GM12875 (cell line): ENCODE measurements at regions not wholly inside any gene's neighbourhood (a gene's known extent, or its start where the extent isn't known, plus 50 kb on each side); places are given as distances from the start of the nearest gene placed in this dataset.

Experiments
- H3K4me3 ChIP-seq: one replicate; pipeline ENCODE4 v1.5.1; 2011; ENCODE audit warnings: low read depth, low read length, control low read depth
- TF ChIP-seq, protein P1 (sequence below): IDR thresholded peaks from 2 replicates; pipeline ENCODE4 v1.5.1; 2011; ENCODE audit warnings: low read depth, mild to moderate bottlenecking, control low read depth, inconsistent platforms, low read length, moderate library complexity, borderline replicate concordance; ENCODE audit not compliant: insufficient read depth

DNA sequence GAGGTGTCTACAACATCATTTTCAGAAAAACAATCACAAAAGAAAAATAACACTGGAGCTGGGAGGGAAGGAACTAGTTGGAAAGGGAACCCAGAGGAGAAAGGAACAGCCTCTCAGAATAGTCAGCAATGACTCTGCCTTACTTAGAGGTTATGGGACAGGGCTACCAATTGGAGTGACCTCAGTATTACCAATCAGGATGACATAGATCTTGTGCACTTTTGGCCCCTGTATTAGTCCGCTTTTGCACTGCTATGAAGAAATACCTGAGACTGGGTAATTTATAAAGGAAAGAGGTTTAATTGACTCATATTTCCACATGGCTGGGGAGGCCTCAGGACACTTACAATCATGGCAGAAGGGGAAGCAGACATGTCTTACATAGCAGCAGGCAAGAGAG lies 99.7 kb upstream of the SDK1 start:
- TF ChIP-seq, protein P1, sequence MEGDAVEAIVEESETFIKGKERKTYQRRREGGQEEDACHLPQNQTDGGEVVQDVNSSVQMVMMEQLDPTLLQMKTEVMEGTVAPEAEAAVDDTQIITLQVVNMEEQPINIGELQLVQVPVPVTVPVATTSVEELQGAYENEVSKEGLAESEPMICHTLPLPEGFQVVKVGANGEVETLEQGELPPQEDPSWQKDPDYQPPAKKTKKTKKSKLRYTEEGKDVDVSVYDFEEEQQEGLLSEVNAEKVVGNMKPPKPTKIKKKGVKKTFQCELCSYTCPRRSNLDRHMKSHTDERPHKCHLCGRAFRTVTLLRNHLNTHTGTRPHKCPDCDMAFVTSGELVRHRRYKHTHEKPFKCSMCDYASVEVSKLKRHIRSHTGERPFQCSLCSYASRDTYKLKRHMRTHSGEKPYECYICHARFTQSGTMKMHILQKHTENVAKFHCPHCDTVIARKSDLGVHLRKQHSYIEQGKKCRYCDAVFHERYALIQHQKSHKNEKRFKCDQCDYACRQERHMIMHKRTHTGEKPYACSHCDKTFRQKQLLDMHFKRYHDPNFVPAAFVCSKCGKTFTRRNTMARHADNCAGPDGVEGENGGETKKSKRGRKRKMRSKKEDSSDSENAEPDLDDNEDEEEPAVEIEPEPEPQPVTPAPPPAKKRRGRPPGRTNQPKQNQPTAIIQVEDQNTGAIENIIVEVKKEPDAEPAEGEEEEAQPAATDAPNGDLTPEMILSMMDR = no peak
- no peak overlapping the region for H3K4me3 ChIP-seq

DNA sequence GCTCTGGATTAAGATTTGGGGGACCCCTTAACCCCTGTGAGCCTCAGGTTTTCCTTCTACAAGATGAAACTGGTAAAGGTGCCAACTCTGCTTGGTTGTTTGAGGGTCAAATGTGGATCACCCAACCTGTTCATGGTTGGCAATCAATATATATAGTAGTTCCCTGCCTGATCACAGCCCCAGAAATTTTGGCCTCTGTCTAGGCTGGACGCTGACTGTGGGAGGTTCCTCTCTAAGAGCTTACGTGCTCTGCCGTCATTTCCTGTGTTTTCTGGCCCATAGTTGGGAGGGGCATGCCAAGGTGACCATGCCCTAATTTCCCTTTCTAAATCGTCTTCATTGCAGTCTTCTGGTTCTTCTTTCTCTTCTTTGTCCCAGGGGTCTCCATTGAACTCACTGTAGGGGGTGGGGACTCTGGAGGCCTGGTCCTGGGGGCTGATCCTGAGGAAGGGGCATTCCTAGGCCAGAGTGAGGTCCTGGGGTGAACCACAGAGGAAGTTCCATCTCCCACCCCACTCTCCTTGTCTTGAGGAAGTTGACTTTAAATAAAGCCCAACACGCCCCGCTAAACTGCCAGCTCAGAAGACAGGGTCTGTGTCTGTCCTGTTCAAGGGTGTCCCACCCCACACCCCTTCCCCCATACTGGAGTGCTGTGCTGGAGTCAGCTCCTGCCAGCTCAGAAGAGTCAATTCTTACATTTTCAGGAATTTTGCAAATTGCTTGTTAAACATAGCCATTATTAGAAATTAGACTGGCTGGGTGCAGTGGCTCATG lies 98.9 kb upstream of the SDK1 start:
- H3K4me3 ChIP-seq = no peak overlapping the region
- TF ChIP-seq, protein P1 = no peak

DNA sequence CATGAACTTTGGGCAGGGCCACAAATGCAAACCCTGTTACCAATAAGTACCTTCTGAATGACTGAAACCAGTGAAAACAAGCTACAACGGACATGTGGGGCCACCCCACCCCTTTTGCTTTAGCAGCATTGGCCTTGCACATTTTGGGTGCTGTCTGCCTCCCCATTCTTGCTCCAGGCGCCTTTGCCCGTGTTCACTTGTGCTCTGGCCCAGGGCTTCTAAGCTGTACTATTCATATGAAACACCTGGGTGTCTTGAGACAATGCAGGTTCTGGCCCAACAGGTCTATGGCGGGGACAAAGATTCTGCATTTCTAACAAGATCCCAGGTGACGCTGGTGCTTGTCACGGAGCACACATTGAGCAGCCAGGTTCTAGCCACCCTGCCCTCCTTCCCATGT lies 96.5 kb upstream of the SDK1 start:
- TF ChIP-seq, protein P1 = no peak
- H3K4me3 ChIP-seq = no peak overlapping the region

DNA sequence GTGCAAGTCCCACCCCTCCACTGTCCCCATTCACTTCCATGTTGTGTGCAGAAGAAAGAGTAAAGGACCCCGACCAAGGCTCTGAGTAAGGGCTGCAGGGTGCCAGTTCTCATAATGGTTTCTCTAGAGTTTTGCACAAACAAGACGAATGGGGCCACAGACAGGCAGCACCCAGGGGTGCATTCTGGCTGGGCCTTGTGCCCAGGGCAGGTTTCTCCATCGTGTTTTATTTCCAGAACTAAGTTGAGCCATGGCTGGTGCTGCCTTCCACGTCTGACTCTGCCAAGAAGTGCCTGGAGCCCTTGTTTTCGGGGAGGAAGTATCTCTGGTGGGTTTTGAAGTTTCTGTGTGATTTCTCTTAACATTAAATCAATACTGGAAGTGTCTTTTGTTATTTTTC lies 95.0 kb upstream of the SDK1 start:
- H3K4me3 ChIP-seq = no peak overlapping the region
- TF ChIP-seq, protein P1 = no peak

DNA sequence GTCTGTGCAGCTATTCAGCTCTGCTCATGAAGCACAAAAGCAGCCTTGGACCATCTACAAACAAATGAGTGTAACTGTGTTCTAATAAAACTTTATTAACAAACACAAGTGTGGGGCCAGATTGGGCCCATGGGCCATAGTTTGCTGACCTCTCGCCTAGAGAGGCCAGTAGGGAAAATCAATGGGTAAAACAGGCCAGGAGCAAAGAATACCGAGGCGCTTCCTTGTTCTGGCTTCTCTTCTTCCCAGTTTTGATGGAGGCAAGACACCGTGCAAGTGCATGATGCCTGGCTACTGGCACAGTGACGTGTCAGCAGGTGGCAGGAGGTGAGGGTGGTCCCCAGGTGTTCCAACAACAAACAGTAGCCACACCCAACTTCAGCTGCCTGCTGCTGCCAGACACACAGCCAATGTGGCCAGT lies 94.3 kb upstream of the SDK1 start:
- H3K4me3 ChIP-seq = no peak overlapping the region
- TF ChIP-seq, protein P1 = no peak

DNA sequence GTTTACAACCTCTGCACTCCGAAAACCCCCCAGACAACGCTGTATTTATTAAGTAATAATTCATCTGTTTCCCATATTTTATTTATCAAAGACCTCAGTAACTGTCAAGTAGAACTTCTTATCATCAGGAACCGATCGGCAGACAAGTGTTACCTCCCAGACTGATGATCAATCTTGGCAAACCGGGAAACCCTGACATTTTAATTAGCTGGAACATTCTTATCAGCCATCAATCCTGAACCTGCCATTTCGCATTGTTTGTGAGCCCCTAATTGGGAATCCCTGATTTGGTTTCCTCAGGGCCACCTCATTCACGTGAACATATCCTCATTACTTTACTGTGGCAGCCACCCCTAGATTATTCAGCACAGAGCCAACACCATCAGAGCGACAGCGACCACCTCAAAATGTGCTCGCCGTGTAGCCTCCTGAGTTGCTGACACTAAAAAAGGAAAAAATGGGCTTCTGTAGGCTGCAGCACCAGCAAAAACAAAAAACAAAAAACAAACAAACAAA lies 93.6 kb upstream of the SDK1 start:
- no peak overlapping the region for H3K4me3 ChIP-seq
- TF ChIP-seq, protein P1 = no peak

DNA sequence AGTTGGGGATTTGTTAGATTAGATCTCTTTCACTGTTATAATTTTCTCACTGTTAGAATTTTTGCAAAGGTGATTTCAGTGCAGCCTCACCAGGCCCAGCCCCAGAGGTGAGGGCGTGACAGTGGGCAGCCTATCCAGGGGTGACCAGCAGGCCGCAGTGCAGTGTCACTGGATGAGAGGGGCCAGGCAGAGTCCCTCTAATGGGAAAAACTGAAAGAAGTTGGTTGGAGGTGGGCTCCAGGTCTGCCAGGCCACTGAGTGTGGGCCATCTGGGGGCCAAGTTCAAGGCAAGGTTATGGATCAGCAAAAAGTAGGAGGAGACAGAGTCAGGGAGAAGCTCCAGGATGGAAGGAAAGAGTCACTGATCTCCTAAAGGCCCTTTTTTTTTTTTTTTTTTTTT lies 90.5 kb upstream of the SDK1 start:
- H3K4me3 ChIP-seq = no peak overlapping the region
- TF ChIP-seq, protein P1 = no peak
